ENCODE measurements at regions not wholly inside any gene's neighbourhood (a gene's known extent, or its start where the extent isn't known, plus 50 kb on each side); places are given as distances from the start of the nearest gene placed in this dataset.
"Not testable (repeated sequence)": the region's sequence is repeated elsewhere in the genome, so short reads cannot be mapped to it uniquely, and the experiment has no call there.

- not testable (repeated sequence) for TF ChIP-seq POLR2AphosphoS5 (IDR thresholded peaks at IDR 0.05; ENCODE audit: borderline replicate concordance, low read depth, low read length); EZH2 (IDR thresholded peaks at IDR 0.05); FOXP2 (optimal IDR thresholded peaks at IDR 0.05; ENCODE audit: control extremely low read depth, extremely low read length, insufficient read depth)
Observed at GRCh38 chrX:63160340-63160739, 190.8 kb downstream of the SPIN4 start.

Data from SK-N-MC (cell line).